Uterus (tissue), 3 donors: ENCODE measurements at regions not wholly inside any gene's neighbourhood (a gene's known extent, or its start where the extent isn't known, plus 50 kb on each side); places are given as distances from the start of the nearest gene placed in this dataset.

Source experiments
- DNase-seq, 2 donors: peaks; one replicate each; pipeline ENCODE4 v3.0.0-alpha.2; 2019 to 2020
- H3K27ac ChIP-seq, 2 donors: fragments of 200-600 bp; sonication (generic); 1 replicate in 1 of 2; 2 replicates in 1 of 2; pipeline ENCODE4 v1.5.1; 2016 to 2018
- H3K27me3 ChIP-seq, 2 donors: fragments of 200-600 bp; sonication (generic); one replicate each; pipeline ENCODE4 v1.5.1; 2018 to 2019; ENCODE audit warnings: control low read depth in 1 of 2
- H3K36me3 ChIP-seq, 2 donors: fragments of 200-600 bp; sonication (generic); one replicate each; pipeline ENCODE4 v1.5.1; 2019; ENCODE audit warnings: control low read depth in 1 of 2
- H3K4me1 ChIP-seq, 2 donors: fragments of 200-600 bp; sonication (generic); one replicate each; pipeline ENCODE4 v1.5.1; 2018 to 2019; ENCODE audit warnings: control low read depth in 1 of 2
- H3K4me3 ChIP-seq, 2 donors: fragments of 200-600 bp; sonication (generic); 1 replicate in 1 of 2; 2 replicates in 1 of 2; pipeline ENCODE4 v1.5.1; 2018 to 2019; ENCODE audit warnings: mild to moderate bottlenecking in 1 of 2
- H3K9me3 ChIP-seq, 2 donors: fragments of 200-600 bp; sonication (generic); one replicate each; pipeline ENCODE4 v1.5.1; 2019; ENCODE audit warnings: control low read depth in 1 of 2
- CTCF ChIP-seq, 4 experiments: fragments of 200-600 bp in 2 of 4; fragments of 450-650 bp in 2 of 4; sonication (generic) in 2 of 4; IDR thresholded peaks; one replicate each; pipeline ENCODE4 v1.5.1; 2016 to 2019; ENCODE audit warnings: antibody characterized with exemption in 4 of 4, mild to moderate bottlenecking in 2 of 4, moderate library complexity in 1 of 4
- POLR2A ChIP-seq, 2 donors: fragments of 450-650 bp; IDR thresholded peaks; one replicate each; pipeline ENCODE4 v1.6.1; 2016; ENCODE audit warnings: antibody characterized with exemption in 2 of 2, mild to moderate bottlenecking in 1 of 2, moderate library complexity in 1 of 2
- intact Hi-C: fragments of 100-400 bp; cut with DNase I; formaldehyde crosslinking; loops from one replicate; pipeline ENCODE4 v1.15.1; 2023; ENCODE audit warnings: low total_unique reads
- donor health status: DM: yes; HTN: yes; CAD: no.

- Histone ChIP-seq H3K27me3 (no peaks in the 10 kb centered on the region), H3K9me3 (no peaks in the 10 kb centered on the region), H3K4me1 (no peaks in the 10 kb centered on the region), H3K27ac (no peak overlapping the region), H3K4me3 (no peak overlapping the region), H3K36me3 (no peaks in the 10 kb centered on the region)
- intact Hi-C loops, result no loop called here
- TF ChIP-seq CTCF (IDR thresholded peaks at IDR 0.05) (no peak), POLR2A (IDR thresholded peaks at IDR 0.05) (no peak)
- no peak for DNase-seq
Measured at GRCh38 chr5:145495196-145495595, 339.9 kb downstream of the PRELID2 start.

- Histone ChIP-seq H3K4me3 (no peak overlapping the region), H3K4me1 (no peaks in the 10 kb centered on the region), H3K27ac (no peak overlapping the region), H3K9me3 (no peaks in the 10 kb centered on the region), H3K36me3 (no peaks in the 10 kb centered on the region), H3K27me3 (no peaks in the 10 kb centered on the region)
- TF ChIP-seq POLR2A (IDR thresholded peaks at IDR 0.05) (no peak), CTCF (IDR thresholded peaks at IDR 0.05) (no peak)
- intact Hi-C loops, result no loop called here
- DNase-seq, result no peak
Measured at GRCh38 chr5:145493435-145493834, 341.7 kb downstream of the PRELID2 start.

- Histone ChIP-seq H3K27me3 (no peaks in the 10 kb centered on the region), H3K36me3 (no peaks in the 10 kb centered on the region), H3K27ac (no peak overlapping the region), H3K4me1 (no peaks in the 10 kb centered on the region), H3K4me3 (no peak overlapping the region), H3K9me3 (no peaks in the 10 kb centered on the region)
- TF ChIP-seq POLR2A (IDR thresholded peaks at IDR 0.05), result no peak
- TF ChIP-seq CTCF (IDR thresholded peaks at IDR 0.05), result no peak
- intact Hi-C loops, result no loop called here
- no peak for DNase-seq
Measured at GRCh38 chr5:145489516-145489915, 345.6 kb downstream of the PRELID2 start.

GRCh38 chr5:145484158-145484557, 351.0 kb downstream of the PRELID2 start:
- no peaks in the 10 kb centered on the region for H3K4me1 ChIP-seq
- no peaks in the 10 kb centered on the region for H3K9me3 ChIP-seq
- no peak for DNase-seq
- intact Hi-C loops, result no loop called here
- no peak overlapping the region for H3K27ac ChIP-seq
- TF ChIP-seq POLR2A (IDR thresholded peaks at IDR 0.05) (no peak), CTCF (IDR thresholded peaks at IDR 0.05) (no peak)
- H3K4me3 ChIP-seq, result no peak overlapping the region
- H3K27me3 ChIP-seq, result no peaks in the 10 kb centered on the region
- H3K36me3 ChIP-seq, result no peaks in the 10 kb centered on the region

GRCh38 chr5:145483212-145483611, 351.9 kb downstream of the PRELID2 start:
- Histone ChIP-seq H3K4me1 (no peaks in the 10 kb centered on the region), H3K4me3 (no peak overlapping the region), H3K36me3 (no peaks in the 10 kb centered on the region), H3K27me3 (no peaks in the 10 kb centered on the region), H3K27ac (no peak overlapping the region), H3K9me3 (no peaks in the 10 kb centered on the region)
- intact Hi-C loops, result no loop called here
- TF ChIP-seq POLR2A (IDR thresholded peaks at IDR 0.05) (no peak), CTCF (IDR thresholded peaks at IDR 0.05) (no peak)
- no peak for DNase-seq
